HFFc6 (cell line): ENCODE measurements at regions not wholly inside any gene's neighbourhood (a gene's known extent, or its start where the extent isn't known, plus 50 kb on each side); places are given as distances from the start of the nearest gene placed in this dataset.

Experiments used
- DNase-seq: peaks from one replicate; pipeline ENCODE4 v3.0.0-alpha.2; 2018
- H3K27ac Mint-ChIP-seq: 2 replicates; pipeline ENCODE4 v1.8.0; 2020; ENCODE audit warnings: mild to moderate bottlenecking, mixed read lengths
- H3K27me3 Mint-ChIP-seq: 2 replicates; pipeline ENCODE4 v1.8.0; 2021; ENCODE audit warnings: mild to moderate bottlenecking, moderate library complexity, mixed read lengths; ENCODE audit not compliant: insufficient read depth
- H3K36me3 Mint-ChIP-seq: 2 replicates; pipeline ENCODE4 v1.8.0; 2021; ENCODE audit warnings: low read depth, mixed read lengths
- H3K4me1 Mint-ChIP-seq: 2 replicates; pipeline ENCODE4 v1.8.0; 2020; ENCODE audit warnings: low read depth, mixed read lengths
- H3K4me3 Mint-ChIP-seq: 2 replicates; pipeline ENCODE4 v1.8.0; 2020; ENCODE audit warnings: mild to moderate bottlenecking, moderate library complexity, mixed read lengths
- H3K9me3 Mint-ChIP-seq: 2 replicates; pipeline ENCODE4 v1.8.0; 2020; ENCODE audit warnings: mild to moderate bottlenecking, mixed read lengths
- CTCF ChIP-seq: fragments of 200-600 bp; sonication (generic); IDR thresholded peaks from 2 replicates; pipeline ENCODE4 v1.5.0; 2021; ENCODE audit warnings: antibody characterized with exemption, mild to moderate bottlenecking

GRCh38 chr2:128494307-128494639, 175.6 kb upstream of the HS6ST1 start:
- no peak overlapping the region for H3K27ac Mint-ChIP-seq
- peaks cover 9% of the 10 kb centered on the region; the same call in 1 of the 2 replicates for H3K9me3 Mint-ChIP-seq

GRCh38 chr2:128494640-128495321, 176.1 kb upstream of the HS6ST1 start:
- H3K4me1 Mint-ChIP-seq: no peaks in the 10 kb centered on the region
- DNase-seq: no peak
- H3K36me3 Mint-ChIP-seq: no peaks in the 10 kb centered on the region
- TF ChIP-seq CTCF: no peak
- no peak overlapping the region for H3K4me3 Mint-ChIP-seq
- no peak overlapping the region for H3K27ac Mint-ChIP-seq
- peaks cover 17% of the 10 kb centered on the region for H3K27me3 Mint-ChIP-seq
- H3K9me3 Mint-ChIP-seq: peaks cover 9% of the 10 kb centered on the region; the same call in 1 of the 2 replicates

More at GRCh38 chr2:128494307-128494639, 175.6 kb upstream of the HS6ST1 start:
- Mint-ChIP-seq H3K4me3 (no peak overlapping the region), H3K4me1 (no peaks in the 10 kb centered on the region), H3K36me3 (no peaks in the 10 kb centered on the region), H3K27me3 (peaks cover 15% of the 10 kb centered on the region)
- no peak for DNase-seq
- TF ChIP-seq CTCF: no peak

- no peaks in the 10 kb centered on the region for H3K36me3 Mint-ChIP-seq
- DNase-seq: no peak
- H3K4me3 Mint-ChIP-seq: no peak overlapping the region
Measured at GRCh38 chr2:128495996-128496547, 177.4 kb upstream of the HS6ST1 start.

GRCh38 chr2:128496700-128497099, 178.0 kb upstream of the HS6ST1 start:
- no peaks in the 10 kb centered on the region for H3K36me3 Mint-ChIP-seq
- H3K4me3 Mint-ChIP-seq: no peak overlapping the region

More at GRCh38 chr2:128495996-128496547, 177.4 kb upstream of the HS6ST1 start:
- Mint-ChIP-seq H3K9me3 (peaks cover 9% of the 10 kb centered on the region; the same call in 1 of the 2 replicates), H3K4me1 (no peaks in the 10 kb centered on the region), H3K27me3 (peaks cover 14% of the 10 kb centered on the region), H3K27ac (no peak overlapping the region)
- no peak for TF ChIP-seq CTCF

GRCh38 chr2:128497461-128497860, 178.8 kb upstream of the HS6ST1 start:
- Mint-ChIP-seq H3K36me3 (no peaks in the 10 kb centered on the region), H3K4me3 (no peak overlapping the region), H3K27ac (no peak overlapping the region), H3K27me3 (peaks cover 18% of the 10 kb centered on the region), H3K4me1 (no peaks in the 10 kb centered on the region), H3K9me3 (peaks cover 8% of the 10 kb centered on the region; the same call in 1 of the 2 replicates)
- no peak for DNase-seq
- no peak for TF ChIP-seq CTCF

More at GRCh38 chr2:128496700-128497099, 178.0 kb upstream of the HS6ST1 start:
- Mint-ChIP-seq H3K27me3 (peaks cover 17% of the 10 kb centered on the region), H3K27ac (no peak overlapping the region), H3K4me1 (no peaks in the 10 kb centered on the region), H3K9me3 (peaks cover 9% of the 10 kb centered on the region; the same call in 1 of the 2 replicates)
- TF ChIP-seq CTCF: no peak
- no peak for DNase-seq
